Omental fat pad (tissue), 3 donors: ENCODE measurements at regions not wholly inside any gene's neighbourhood (a gene's known extent, or its start where the extent isn't known, plus 50 kb on each side); places are given as distances from the start of the nearest gene placed in this dataset.
"Not testable (repeated sequence)": the region's sequence is repeated elsewhere in the genome, so short reads cannot be mapped to it uniquely, and the experiment has no call there.

Source experiments
- ATAC-seq: fragments of 150-250 bp; one replicate; pipeline ENCODE4 v1.9.1; 2016; ENCODE audit warnings: mild to moderate bottlenecking, moderate library complexity; ENCODE audit not compliant: low FRiP score
- DNase-seq: peaks from one replicate; pipeline ENCODE4 v3.0.0-alpha.2; 2019; ENCODE audit warnings: low spot score
- TF ChIP-seq, protein P1 (sequence below), 3 donors: fragments of 450-650 bp; IDR thresholded peaks; one replicate each; pipeline ENCODE4 v1.5.1; 2016 to 2017; ENCODE audit warnings: antibody characterized with exemption in 3 of 3, mild to moderate bottlenecking in 3 of 3, moderate library complexity in 2 of 3

DNA sequence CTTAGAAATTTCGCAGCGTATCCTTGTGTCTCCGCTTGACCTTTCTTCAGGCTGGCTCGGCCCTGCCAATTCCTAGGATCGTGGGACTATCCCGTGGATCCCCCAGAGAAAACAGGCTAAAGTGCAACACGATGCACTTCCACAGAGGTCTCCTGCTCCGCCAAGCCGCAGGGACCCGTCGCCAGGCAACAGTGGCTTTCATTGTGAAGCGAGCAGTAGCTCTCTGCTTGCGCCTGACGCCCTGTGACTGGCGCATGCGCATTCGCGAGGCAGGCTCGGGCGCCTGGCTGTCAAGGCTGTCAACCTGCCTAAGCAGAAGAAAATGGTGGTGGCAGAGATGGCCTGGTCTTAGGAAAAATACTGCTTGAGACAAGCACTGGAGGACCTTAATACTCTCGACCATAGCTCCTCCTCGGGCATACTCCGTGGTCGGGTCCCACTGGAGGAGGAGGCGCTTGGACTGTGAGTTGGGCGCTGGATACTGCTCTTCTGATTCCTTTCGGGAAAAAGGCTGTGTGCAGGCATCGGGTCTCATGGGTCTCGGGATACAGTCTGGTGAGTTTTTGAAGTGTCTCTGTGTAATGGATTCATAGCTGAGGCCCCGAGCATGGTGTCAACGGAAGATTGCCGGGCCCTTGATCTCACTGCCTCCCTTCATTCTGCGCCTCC is 2336.1 kb downstream of the TP53TG3F start:
- TF ChIP-seq, protein P1, sequence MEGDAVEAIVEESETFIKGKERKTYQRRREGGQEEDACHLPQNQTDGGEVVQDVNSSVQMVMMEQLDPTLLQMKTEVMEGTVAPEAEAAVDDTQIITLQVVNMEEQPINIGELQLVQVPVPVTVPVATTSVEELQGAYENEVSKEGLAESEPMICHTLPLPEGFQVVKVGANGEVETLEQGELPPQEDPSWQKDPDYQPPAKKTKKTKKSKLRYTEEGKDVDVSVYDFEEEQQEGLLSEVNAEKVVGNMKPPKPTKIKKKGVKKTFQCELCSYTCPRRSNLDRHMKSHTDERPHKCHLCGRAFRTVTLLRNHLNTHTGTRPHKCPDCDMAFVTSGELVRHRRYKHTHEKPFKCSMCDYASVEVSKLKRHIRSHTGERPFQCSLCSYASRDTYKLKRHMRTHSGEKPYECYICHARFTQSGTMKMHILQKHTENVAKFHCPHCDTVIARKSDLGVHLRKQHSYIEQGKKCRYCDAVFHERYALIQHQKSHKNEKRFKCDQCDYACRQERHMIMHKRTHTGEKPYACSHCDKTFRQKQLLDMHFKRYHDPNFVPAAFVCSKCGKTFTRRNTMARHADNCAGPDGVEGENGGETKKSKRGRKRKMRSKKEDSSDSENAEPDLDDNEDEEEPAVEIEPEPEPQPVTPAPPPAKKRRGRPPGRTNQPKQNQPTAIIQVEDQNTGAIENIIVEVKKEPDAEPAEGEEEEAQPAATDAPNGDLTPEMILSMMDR (IDR thresholded peaks at IDR 0.05) = no peak
- no peak for ATAC-seq

DNA sequence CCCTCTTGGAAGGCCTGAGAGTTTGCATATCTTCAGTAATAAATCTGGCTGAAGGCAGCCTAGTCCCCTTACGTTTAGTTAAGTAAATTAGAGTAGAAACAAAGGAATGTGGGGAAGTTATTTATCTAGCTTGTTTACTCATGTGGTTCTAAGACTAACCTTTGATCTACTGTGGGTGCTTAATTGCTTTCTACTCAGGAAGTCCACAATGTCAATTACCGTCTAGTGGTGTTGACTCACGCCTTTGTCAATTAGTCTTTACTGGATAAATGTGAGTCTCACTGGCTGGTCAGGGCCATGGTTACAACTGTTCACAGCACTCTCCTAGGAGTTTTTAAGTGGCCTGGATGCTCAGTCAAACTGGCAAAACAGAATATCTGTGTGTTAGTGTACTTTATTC is 2338.4 kb downstream of the TP53TG3F start:
- TF ChIP-seq, protein P1 (IDR thresholded peaks at IDR 0.05) = no peak
- DNase-seq (no peak), ATAC-seq (no peak)

More for the DNA sequence above, 2336.1 kb downstream of the TP53TG3F start:
- DNase-seq = no peak

DNA sequence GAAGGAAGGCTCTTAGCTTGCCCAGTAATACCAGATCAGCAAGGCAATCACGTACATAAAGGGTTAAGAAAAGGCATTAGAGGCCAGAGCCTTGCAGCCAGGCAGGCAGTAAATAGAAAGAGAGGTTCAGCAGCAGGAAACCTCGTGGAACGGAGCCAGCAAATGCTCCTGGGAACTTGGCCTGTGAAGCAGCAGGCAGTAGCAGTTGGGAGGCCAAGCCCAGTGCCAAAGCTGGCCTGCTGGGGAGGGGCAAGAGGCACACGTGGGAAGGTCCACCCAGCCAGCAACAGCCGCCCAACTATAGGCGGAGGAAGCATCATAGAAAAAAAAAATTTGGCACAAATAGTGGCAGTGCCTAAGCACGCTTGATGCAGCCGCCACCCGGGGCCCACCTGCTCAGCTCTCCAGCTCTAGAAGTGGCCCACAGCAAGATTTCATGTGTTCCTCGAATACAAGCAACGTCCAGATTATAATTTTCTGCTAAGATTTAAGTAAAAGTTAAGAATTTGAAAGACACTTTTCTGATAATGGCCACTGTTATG is 2339.5 kb downstream of the TP53TG3F start:
- TF ChIP-seq, protein P1 (IDR thresholded peaks at IDR 0.05) = no peak
- no peak for ATAC-seq
- no peak for DNase-seq

DNA sequence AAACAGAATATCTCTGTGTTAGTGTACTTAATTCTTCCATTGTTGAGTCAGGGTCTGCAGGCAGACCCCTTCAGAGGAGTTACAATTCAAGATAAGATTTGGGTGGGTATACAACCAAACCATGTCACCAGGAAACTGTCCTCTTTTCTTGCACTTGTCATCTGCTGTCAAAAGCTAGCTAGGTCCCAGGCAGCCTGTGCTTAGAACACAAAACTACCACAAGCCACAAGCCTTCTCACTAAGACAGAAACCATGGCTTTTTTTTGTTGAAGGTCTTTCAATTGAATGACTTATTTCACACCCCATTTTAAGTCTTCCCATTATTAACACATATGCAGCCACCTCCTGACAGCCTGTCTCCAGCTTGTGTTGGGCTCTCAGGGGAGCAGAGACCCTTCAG is 2345.1 kb downstream of the TP53TG3F start:
- not testable (repeated sequence) for ATAC-seq, DNase-seq

DNA sequence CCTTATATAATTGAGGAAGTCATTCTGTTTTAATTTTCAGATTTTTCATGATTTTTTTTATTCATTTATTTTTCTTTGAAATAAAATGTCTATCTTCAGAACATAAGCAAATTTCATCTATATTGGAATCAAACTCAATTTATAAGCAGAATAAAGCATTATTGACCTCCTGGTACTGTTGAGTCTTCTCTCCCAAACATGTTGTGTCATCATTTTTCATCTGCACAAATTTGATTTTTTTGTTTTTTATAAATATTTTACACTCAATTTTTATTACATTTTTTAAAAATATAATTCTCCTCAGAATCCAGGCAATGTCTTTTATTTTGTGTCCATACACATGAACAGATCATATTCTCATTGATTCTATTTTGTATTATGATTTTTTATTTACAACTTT is 2363.9 kb downstream of the TP53TG3F start:
- DNase-seq (no peak), ATAC-seq (no peak)
- TF ChIP-seq, protein P1 (IDR thresholded peaks at IDR 0.05) = no peak

DNA sequence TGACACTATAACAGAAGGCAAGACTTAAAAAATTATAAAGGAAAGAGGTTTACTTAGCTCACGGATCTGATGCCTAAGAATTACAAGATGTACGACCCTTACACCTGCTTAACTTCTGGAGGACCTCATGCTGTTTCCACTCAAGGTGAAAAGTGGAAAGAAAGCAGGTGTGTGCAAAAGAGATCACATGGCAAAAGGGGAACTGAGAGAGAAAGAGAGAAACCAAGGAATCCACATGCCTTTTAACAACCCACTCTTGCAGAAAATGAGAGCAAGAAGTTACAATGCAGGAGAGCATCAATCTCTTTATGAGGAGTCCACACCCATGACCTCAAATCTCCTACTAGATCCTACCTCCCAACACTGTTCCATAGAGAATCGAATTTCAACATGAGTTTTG is 2382.2 kb downstream of the TP53TG3F start:
- DNase-seq (no peak), ATAC-seq (no peak)
- TF ChIP-seq, protein P1 (IDR thresholded peaks at IDR 0.05) = no peak

DNA sequence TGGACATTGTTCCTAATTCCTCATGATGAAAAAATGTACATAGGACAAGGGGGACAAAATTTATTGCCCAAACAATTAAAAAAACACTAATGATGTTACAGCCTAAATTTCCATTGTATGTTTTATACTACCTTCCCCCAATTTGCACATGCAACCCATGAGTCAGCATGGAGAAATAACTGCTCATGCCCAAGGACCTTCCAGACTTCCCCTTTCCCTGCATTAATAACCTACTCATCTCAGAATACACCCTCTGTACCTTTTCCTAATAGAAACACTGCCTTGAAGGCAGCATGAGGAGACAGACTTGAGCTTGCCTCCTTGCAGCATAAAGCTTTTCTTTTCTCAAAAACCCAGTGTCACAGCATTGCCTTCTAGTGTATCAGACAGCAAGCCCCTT is 2402.8 kb downstream of the TP53TG3F start:
- ATAC-seq (no peak), DNase-seq (no peak)
- TF ChIP-seq, protein P1 (IDR thresholded peaks at IDR 0.05) = no peak
